Dermis microvascular lymphatic vessel endothelial cell (primary cell): ENCODE measurements at regions not wholly inside any gene's neighbourhood (a gene's known extent, or its start where the extent isn't known, plus 50 kb on each side); places are given as distances from the start of the nearest gene placed in this dataset.
A peak's percentile ranks its signal among the peaks of the same experiment; 100 is the strongest.

ENCODE experiments used
- DNase-seq, 2 donors: peaks; one replicate each; pipeline versions ENCODE4 v3.0.0 to v3.0.0-alpha.2; 2010; ENCODE audit warnings: low read depth in 2 of 2

GRCh38 chr12:38138225-38139221, 178.1 kb upstream of the ALG10B start:
- DNase-seq = peak; percentile 56 to 71

GRCh38 chr12:38139456-38139855, 177.1 kb upstream of the ALG10B start:
- no peak for DNase-seq

GRCh38 chr12:38141239-38141638, 175.3 kb upstream of the ALG10B start:
- DNase-seq = no peak

GRCh38 chr12:38141861-38142260, 174.7 kb upstream of the ALG10B start:
- DNase-seq = no peak

GRCh38 chr12:38142974-38143373, 173.6 kb upstream of the ALG10B start:
- no peak for DNase-seq

GRCh38 chr12:38144049-38144448, 172.5 kb upstream of the ALG10B start:
- DNase-seq = no peak

GRCh38 chr12:38144601-38145436, 171.8 kb upstream of the ALG10B start:
- DNase-seq = no peak

GRCh38 chr12:38149395-38150073, 167.0 kb upstream of the ALG10B start:
- DNase-seq = no peak

GRCh38 chr12:38151991-38152700, 164.4 kb upstream of the ALG10B start:
- no peak for DNase-seq

GRCh38 chr12:38152816-38153736, 163.5 kb upstream of the ALG10B start:
- DNase-seq = no peak

GRCh38 chr12:38153737-38154061, 162.9 kb upstream of the ALG10B start:
- DNase-seq = no peak

- no peak for DNase-seq
Measured at GRCh38 chr12:38154096-38155019, 162.2 kb upstream of the ALG10B start.

GRCh38 chr12:38155020-38155395, 161.6 kb upstream of the ALG10B start:
- DNase-seq = no peak

- no peak for DNase-seq
Measured at GRCh38 chr12:38155526-38156496, 160.8 kb upstream of the ALG10B start.

- no peak for DNase-seq
Measured at GRCh38 chr12:38156497-38157245, 159.9 kb upstream of the ALG10B start.

- no peak for DNase-seq
Measured at GRCh38 chr12:38157274-38157932, 159.2 kb upstream of the ALG10B start.
